HG03354 (cell line): ENCODE measurements at regions not wholly inside any gene's neighbourhood (a gene's known extent, or its start where the extent isn't known, plus 50 kb on each side); places are given as distances from the start of the nearest gene placed in this dataset.
A peak's percentile ranks its signal among the peaks of the same experiment; 100 is the strongest.
"Not testable (repeated sequence)": the region's sequence is repeated elsewhere in the genome, so short reads cannot be mapped to it uniquely, and the experiment has no call there.

Experiments
- ATAC-seq: cut with Tn5 transposase; IDR thresholded peaks from one replicate; pipeline ENCODE4 v1.9.1; 2021; ENCODE audit warnings: mild to moderate bottlenecking; ENCODE audit not compliant: unreplicated experiment, poor library complexity, severe bottlenecking

- peak; percentile 72 for ATAC-seq
Observed at GRCh38 chr4:127251423-127251822, 381.3 kb upstream of the INTU start.

GRCh38 chr4:127256500-127256899 is 376.3 kb upstream of the INTU start:
- no peak for ATAC-seq

- no peak for ATAC-seq
Observed at GRCh38 chr4:127261476-127261875, 371.3 kb upstream of the INTU start.

GRCh38 chr4:127268367-127268766 is 364.4 kb upstream of the INTU start:
- ATAC-seq, result no peak

- not testable (repeated sequence) for ATAC-seq
Observed at GRCh38 chr4:127277023-127277422, 355.7 kb upstream of the INTU start.

- no peak for ATAC-seq
Observed at GRCh38 chr4:127284236-127284635, 348.5 kb upstream of the INTU start.

GRCh38 chr4:127291316-127291715 is 341.4 kb upstream of the INTU start:
- no peak for ATAC-seq

GRCh38 chr4:127293496-127293895 is 339.3 kb upstream of the INTU start:
- no peak for ATAC-seq

GRCh38 chr4:127304356-127304755 is 328.4 kb upstream of the INTU start:
- no peak for ATAC-seq

GRCh38 chr4:127307996-127308395 is 324.8 kb upstream of the INTU start:
- no peak for ATAC-seq

GRCh38 chr4:127309369-127310102 is 323.2 kb upstream of the INTU start:
- ATAC-seq, result no peak

GRCh38 chr4:127311371-127311770 is 321.4 kb upstream of the INTU start:
- no peak for ATAC-seq

- ATAC-seq, result no peak
Observed at GRCh38 chr4:127311924-127312323, 320.8 kb upstream of the INTU start.

GRCh38 chr4:127313767-127314166 is 319.0 kb upstream of the INTU start:
- ATAC-seq, result no peak

- ATAC-seq, result no peak
Observed at GRCh38 chr4:127327491-127327890, 305.3 kb upstream of the INTU start.

GRCh38 chr4:127335073-127335620 is 297.6 kb upstream of the INTU start:
- ATAC-seq, result no peak

GRCh38 chr4:127335732-127336131 is 297.0 kb upstream of the INTU start:
- no peak for ATAC-seq

- not testable (repeated sequence) for ATAC-seq
Observed at GRCh38 chr4:127343123-127343522, 289.6 kb upstream of the INTU start.

- no peak for ATAC-seq
Observed at GRCh38 chr4:127344071-127344470, 288.7 kb upstream of the INTU start.

GRCh38 chr4:127347936-127348335 is 284.8 kb upstream of the INTU start:
- no peak for ATAC-seq

GRCh38 chr4:127352220-127353113 is 280.3 kb upstream of the INTU start:
- ATAC-seq, result no peak
